GM12872 (cell line): ENCODE measurements at regions not wholly inside any gene's neighbourhood (a gene's known extent, or its start where the extent isn't known, plus 50 kb on each side); places are given as distances from the start of the nearest gene placed in this dataset.
A peak's percentile ranks its signal among the peaks of the same experiment; 100 is the strongest.

ENCODE experiments used
- CTCF ChIP-seq: IDR thresholded peaks from 3 replicates; pipeline ENCODE4 v1.5.1; 2011; ENCODE audit warnings: low read depth, mild to moderate bottlenecking, low read length, moderate library complexity; ENCODE audit not compliant: insufficient read depth

GRCh38 chr10:117690359-117690758 is 147.8 kb downstream of the EMX2 start:
- no peak for TF ChIP-seq CTCF

GRCh38 chr10:117694190-117694589 is 151.6 kb downstream of the EMX2 start:
- TF ChIP-seq CTCF = no peak

- no peak for TF ChIP-seq CTCF
Observed at GRCh38 chr10:117697402-117697801, 154.9 kb downstream of the EMX2 start.

GRCh38 chr10:117698809-117699208 is 156.3 kb downstream of the EMX2 start:
- TF ChIP-seq CTCF = no peak

GRCh38 chr10:117699436-117700075 is 157.0 kb downstream of the EMX2 start:
- TF ChIP-seq CTCF = no peak

- peak; percentile 48 for TF ChIP-seq CTCF
Observed at GRCh38 chr10:117710181-117710798, 167.7 kb downstream of the EMX2 start.

- TF ChIP-seq CTCF = no peak
Observed at GRCh38 chr10:117716889-117717288, 174.3 kb downstream of the EMX2 start.
